Esophagus squamous epithelium (tissue), 5 donors: ENCODE measurements at regions not wholly inside any gene's neighbourhood (a gene's known extent, or its start where the extent isn't known, plus 50 kb on each side); places are given as distances from the start of the nearest gene placed in this dataset.

Experiments used
- DNase-seq: peaks from one replicate; lab custom pipeline; 2025; lab: John Stamatoyannopoulos, UW
- H3K27ac ChIP-seq, 4 donors: fragments of 200-600 bp; sonication (generic); one replicate each; pipeline ENCODE4 v1.5.1; 2016 to 2019; ENCODE audit warnings: mild to moderate bottlenecking in 1 of 4
- H3K27me3 ChIP-seq, 4 donors: fragments of 200-600 bp; sonication (generic); 1 replicate in 3 of 4; 2 replicates in 1 of 4; pipeline versions ENCODE4 v1.5.1 to v1.6.0; 2017 to 2021; ENCODE audit warnings: antibody characterized with exemption in 1 of 4
- H3K36me3 ChIP-seq, 3 donors: fragments of 200-600 bp; sonication (generic); one replicate each; pipeline ENCODE4 v1.5.1; 2016 to 2019
- H3K4me1 ChIP-seq, 3 donors: fragments of 200-600 bp; sonication (generic); one replicate each; pipeline ENCODE4 v1.5.1; 2017 to 2019
- H3K4me3 ChIP-seq, 4 donors: fragments of 200-600 bp; sonication (generic); 1 replicate in 3 of 4; 2 replicates in 1 of 4; pipeline ENCODE4 v1.5.1; 2016 to 2019; ENCODE audit warnings: mild to moderate bottlenecking in 2 of 4, moderate library complexity in 1 of 4
- H3K9me3 ChIP-seq, 3 donors: fragments of 200-600 bp; sonication (generic); one replicate each; pipeline ENCODE4 v1.5.1; 2016 to 2019
- CTCF ChIP-seq, 6 experiments: fragments of 450-650 bp in 4 of 6; fragments of 200-600 bp in 2 of 6; sonication (generic) in 2 of 6; IDR thresholded peaks; one replicate each; pipeline ENCODE4 v1.5.1; 2016 to 2019; ENCODE audit warnings: antibody characterized with exemption in 6 of 6, mild to moderate bottlenecking in 4 of 6, moderate library complexity in 4 of 6
- POLR2A ChIP-seq, 4 donors: fragments of 450-650 bp; IDR thresholded peaks; one replicate each; pipeline ENCODE4 v1.6.1; 2017; ENCODE audit warnings: antibody characterized with exemption in 4 of 4, mild to moderate bottlenecking in 4 of 4, moderate library complexity in 3 of 4
- WGBS, 2 donors: methylation state at CpG; one replicate each; pipeline ENCODE4 v1.1.5; 2018; 5-methylcytosine and 5-hydroxymethylcytosine counted together
- intact Hi-C: fragments of 100-400 bp; cut with DNase I; formaldehyde crosslinking; loops from one replicate; pipeline ENCODE4 v1.15.0; 2022
- donor health status: DM: yes; HTN: yes; CAD: no.

- DNase-seq: no peak
- Histone ChIP-seq H3K36me3 (no peaks in the 10 kb centered on the region), H3K27ac (no peak overlapping the region), H3K4me3 (no peak overlapping the region), H3K9me3 (no peaks in the 10 kb centered on the region), H3K4me1 (peaks cover 0 to 3% (median 0%) of the 10 kb centered on the region in 3 donors), H3K27me3 (no peaks in the 10 kb centered on the region)
- WGBS, 2 donors: 68 to 74% methylated on average over 2 of the region's 2 CpGs
- TF ChIP-seq POLR2A (IDR thresholded peaks at IDR 0.05) (no peak), CTCF (IDR thresholded peaks at IDR 0.05) (no peak)
- intact Hi-C loops: no loop called here
Observed at GRCh38 chr2:226143091-226143490, 656.5 kb downstream of the IRS1 start.

GRCh38 chr2:226142463-226142862 lies 657.2 kb downstream of the IRS1 start:
- intact Hi-C loops: no loop called here
- no peak overlapping the region for H3K27ac ChIP-seq
- no peaks in the 10 kb centered on the region for H3K9me3 ChIP-seq
- no peaks in the 10 kb centered on the region for H3K36me3 ChIP-seq
- no peak for DNase-seq
- H3K27me3 ChIP-seq: no peaks in the 10 kb centered on the region
- no peak overlapping the region for H3K4me3 ChIP-seq
- 73 to 83% methylated on average over 1 of the region's 1 CpG for WGBS, 2 donors
- TF ChIP-seq POLR2A (IDR thresholded peaks at IDR 0.05): no peak
- no peak for TF ChIP-seq CTCF (IDR thresholded peaks at IDR 0.05)
- H3K4me1 ChIP-seq: peaks cover 0 to 6% (median 2%) of the 10 kb centered on the region in 3 donors

- Histone ChIP-seq H3K27me3 (no peaks in the 10 kb centered on the region), H3K4me1 (peaks cover 0 to 14% (median 4%) of the 10 kb centered on the region in 3 donors), H3K4me3 (no peak overlapping the region), H3K36me3 (no peaks in the 10 kb centered on the region), H3K27ac (no peak overlapping the region), H3K9me3 (no peaks in the 10 kb centered on the region)
- intact Hi-C loops: no loop called here
- WGBS, 2 donors: 61 to 69% methylated on average over 2 of the region's 2 CpGs
- TF ChIP-seq POLR2A (IDR thresholded peaks at IDR 0.05): no peak
- TF ChIP-seq CTCF (IDR thresholded peaks at IDR 0.05): no peak
- no peak for DNase-seq
Observed at GRCh38 chr2:226140594-226140993, 659.0 kb downstream of the IRS1 start.

GRCh38 chr2:226139759-226140158 lies 659.9 kb downstream of the IRS1 start:
- DNase-seq: no peak
- Histone ChIP-seq H3K27ac (no peak overlapping the region), H3K4me1 (peaks cover 0 to 11% (median 4%) of the 10 kb centered on the region in 3 donors), H3K36me3 (no peaks in the 10 kb centered on the region), H3K27me3 (no peaks in the 10 kb centered on the region), H3K9me3 (no peaks in the 10 kb centered on the region), H3K4me3 (no peak overlapping the region)
- TF ChIP-seq POLR2A (IDR thresholded peaks at IDR 0.05) (no peak), CTCF (IDR thresholded peaks at IDR 0.05) (no peak)
- intact Hi-C loops: no loop called here

GRCh38 chr2:226137201-226137811 lies 662.3 kb downstream of the IRS1 start:
- Histone ChIP-seq H3K27me3 (no peaks in the 10 kb centered on the region), H3K36me3 (no peaks in the 10 kb centered on the region), H3K27ac (no peak overlapping the region), H3K4me1 (peaks cover 0 to 11% (median 4%) of the 10 kb centered on the region in 3 donors), H3K4me3 (no peak overlapping the region), H3K9me3 (no peaks in the 10 kb centered on the region)
- no peak for DNase-seq
- 15 to 38% methylated on average over 4 of the region's 4 CpGs for WGBS, 2 donors
- intact Hi-C loops: no loop called here
- TF ChIP-seq CTCF (IDR thresholded peaks at IDR 0.05): no peak
- no peak for TF ChIP-seq POLR2A (IDR thresholded peaks at IDR 0.05)
